HG03159 (cell line): ENCODE measurements at regions not wholly inside any gene's neighbourhood (a gene's known extent, or its start where the extent isn't known, plus 50 kb on each side); places are given as distances from the start of the nearest gene placed in this dataset.
"Not testable (repeated sequence)": the region's sequence is repeated elsewhere in the genome, so short reads cannot be mapped to it uniquely, and the experiment has no call there.

ENCODE experiments used
- ATAC-seq: cut with Tn5 transposase; IDR thresholded peaks from one replicate; pipeline ENCODE4 v1.9.1; 2021; ENCODE audit warnings: mild to moderate bottlenecking, moderate library complexity; ENCODE audit not compliant: unreplicated experiment

DNA sequence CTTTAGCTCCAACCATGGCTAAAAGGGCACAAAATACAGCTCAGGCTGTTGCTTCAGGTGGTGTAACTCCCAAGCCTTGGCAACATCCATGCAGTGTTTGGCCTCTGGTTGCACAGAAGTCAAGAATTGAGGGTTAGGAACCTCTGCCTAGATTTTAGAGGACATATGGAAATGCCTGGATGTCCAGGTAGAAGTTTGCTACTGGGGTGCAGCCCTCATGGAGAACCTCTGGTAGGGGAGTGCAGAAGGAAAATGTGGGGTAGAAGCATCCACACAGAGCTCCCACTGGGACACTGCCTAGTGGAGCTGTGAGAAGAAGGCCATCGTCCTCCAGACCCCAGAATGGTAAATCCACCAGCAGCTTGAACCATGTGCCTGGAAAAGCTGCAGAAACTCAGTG is 1453.8 kb upstream of the EYS start:
- ATAC-seq: no peak

DNA sequence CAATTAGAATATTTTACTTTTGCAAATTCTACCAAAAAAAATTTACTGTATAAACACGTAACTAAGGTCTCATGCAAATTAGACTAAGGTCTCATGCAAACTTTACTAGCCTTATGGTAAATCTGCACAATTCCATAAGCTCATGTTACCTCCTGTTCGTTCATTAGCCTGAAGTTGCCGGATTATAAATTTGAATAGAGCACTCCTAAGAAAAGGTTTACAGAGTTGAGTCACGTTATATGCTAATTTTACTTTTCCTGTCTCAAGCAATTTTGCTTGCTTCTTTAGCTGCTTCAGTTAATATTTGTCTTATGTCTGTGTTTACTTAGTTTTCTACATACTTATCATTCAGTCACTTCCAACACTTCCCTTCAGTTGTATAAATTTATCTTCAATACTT is 1434.0 kb upstream of the EYS start:
- no peak for ATAC-seq

DNA sequence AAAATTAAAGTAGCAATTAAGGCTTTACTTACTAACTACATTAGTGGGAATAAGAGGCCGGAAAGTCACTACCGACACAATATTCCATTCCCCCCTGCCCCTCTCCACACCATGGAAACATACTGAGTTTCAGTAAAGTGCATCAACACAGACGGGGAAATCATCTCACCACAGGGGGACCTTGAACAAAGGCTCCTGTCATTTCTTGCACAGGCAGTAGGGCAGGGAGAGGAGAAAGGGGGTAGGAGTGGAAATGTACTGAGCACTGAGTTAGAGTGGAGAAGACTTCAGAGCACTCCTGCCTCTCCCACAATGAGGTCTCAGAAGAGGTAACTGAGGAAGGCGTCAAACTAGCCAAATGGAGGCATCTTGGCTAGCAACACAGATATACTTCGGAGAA is 1426.9 kb upstream of the EYS start:
- ATAC-seq: no peak

DNA sequence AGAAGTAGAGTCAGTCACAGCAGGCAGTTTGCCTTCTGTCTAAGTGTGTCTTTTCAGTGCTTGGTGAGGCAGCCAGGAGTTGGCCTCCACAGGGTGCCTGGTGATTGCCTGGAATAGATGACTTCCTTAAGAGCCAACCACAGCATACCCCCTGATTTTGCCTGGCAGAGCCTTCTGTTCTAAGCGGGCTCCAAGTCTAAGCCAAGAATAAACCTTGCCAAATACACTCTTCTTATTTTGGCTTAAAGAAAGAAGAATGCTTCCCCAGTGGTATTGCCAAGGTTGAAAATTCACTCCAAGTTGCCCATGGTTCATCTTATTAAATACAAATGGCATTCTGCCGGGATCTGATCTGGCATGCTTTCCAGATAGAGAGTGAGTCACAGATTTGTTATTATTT is 1424.8 kb upstream of the EYS start:
- no peak for ATAC-seq

DNA sequence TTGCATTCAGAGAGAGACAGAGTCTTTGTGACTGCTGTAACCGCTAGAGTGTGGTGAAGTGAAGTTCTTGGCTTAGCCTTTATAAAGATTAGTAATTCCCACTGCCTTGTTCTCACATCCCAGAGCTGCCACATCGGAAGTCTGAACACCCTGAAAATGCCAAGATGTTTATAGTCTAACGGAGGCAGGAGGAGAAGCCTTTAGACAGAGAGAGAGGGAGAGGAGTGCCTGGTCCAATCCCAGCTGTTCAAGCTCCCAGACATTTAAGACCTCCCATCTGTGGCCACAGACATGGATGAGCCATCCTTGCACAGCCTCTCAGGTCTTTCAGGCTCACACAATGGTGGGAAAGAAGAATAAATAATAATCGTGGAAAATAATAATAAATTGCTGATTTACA is 1422.8 kb upstream of the EYS start:
- ATAC-seq: no peak

DNA sequence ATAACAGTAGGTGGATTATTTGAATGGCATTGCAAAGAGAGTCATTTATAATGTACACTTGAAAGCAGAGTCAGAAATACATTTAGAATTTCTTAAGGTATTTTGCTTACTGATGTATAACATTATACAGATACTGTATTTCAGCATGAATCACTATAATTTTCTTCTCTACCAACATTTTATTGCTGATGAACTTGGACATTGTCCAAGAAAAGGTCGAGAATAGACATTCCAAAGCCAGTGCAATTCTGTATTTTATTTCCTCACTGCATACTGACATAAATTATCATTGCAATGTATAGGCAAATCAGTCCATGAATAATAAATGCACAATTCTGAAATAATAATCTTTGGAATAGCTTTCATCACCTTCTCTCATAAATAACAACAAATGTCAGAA is 1420.0 kb upstream of the EYS start:
- ATAC-seq: no peak

DNA sequence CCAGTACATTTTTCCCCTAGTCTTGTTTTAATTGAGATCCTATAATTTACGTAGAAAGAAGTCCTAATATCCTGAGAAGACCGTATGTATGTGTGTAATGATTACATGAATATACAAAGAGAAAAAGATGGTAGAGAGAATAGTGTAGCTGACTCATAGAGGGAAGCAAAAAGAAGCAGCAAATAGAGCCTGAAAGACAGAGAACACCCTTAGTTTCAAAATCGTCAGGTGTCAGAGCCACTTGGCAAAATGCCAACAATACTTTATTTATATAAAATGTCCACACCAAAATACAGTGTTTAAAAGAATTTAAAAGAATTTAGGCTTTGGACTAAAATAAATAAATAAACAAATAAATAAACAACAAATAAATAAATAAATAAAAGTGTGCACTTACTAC is 1414.1 kb upstream of the EYS start:
- no peak for ATAC-seq

DNA sequence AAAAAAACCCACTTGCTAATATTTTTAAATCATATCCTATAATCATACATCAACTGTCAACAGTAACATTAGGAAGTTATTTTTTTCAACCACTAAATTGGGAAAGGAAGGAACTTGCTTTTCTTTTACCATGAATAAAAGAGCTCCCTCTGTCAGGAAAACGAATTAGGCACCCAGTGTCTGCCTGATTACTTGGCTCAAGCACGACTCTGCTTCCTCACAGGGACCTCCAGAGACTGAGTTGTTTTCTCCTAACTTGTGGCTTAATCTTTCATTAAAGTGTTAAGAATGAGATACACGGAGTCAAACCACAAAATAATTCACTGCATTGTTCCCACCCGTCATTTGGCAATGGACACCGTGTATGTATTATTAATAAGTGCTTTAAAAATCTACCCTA is 1405.1 kb upstream of the EYS start:
- ATAC-seq: no peak

DNA sequence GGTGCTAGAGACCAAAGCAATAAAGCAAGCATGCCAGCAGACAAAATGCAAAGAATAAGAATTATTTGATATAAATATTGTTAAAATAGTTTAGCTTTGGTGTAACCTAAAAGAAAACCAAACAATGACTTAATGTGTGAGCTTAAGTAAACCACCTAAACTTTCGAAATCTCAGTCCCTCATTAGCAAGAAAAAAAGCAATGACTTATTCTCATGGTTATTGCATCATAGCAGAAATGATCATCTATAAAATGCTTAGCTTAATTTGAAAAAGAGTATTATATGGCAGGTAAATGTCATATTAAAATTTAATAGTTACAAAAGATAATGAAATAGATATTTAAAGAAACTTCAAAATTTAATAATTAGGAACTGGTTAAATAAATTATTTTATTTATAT is 1395.7 kb upstream of the EYS start:
- no peak for ATAC-seq

DNA sequence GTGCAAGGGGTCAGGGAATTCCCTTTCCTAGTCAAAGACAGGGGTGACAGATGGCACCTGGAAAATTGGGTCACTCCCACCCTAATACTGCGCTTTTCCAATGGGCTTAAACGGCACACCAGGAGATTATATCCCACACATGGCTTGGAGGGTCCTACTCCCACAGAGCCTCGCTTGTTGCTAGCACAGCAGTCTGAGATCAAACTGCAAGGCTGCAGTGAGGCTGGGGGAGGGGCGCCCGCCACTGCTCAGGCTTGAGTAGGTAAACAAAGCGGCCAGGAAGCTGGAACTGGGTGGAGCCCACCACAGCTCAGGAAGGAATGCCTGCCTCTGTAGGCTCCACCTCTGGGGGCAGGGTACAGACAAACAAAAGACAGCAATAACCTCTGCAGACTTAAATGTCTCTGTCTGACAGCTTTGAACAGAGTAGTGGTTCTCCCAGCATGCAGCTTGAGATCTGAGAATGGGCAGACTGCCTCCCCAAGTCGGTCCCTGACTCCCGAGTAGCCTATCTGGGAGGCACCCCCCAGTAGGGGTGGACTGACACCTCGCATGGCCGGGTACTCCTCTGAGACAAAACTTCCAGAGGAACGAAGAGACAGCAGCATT is 1388.7 kb upstream of the EYS start:
- ATAC-seq: not testable (repeated sequence)

DNA sequence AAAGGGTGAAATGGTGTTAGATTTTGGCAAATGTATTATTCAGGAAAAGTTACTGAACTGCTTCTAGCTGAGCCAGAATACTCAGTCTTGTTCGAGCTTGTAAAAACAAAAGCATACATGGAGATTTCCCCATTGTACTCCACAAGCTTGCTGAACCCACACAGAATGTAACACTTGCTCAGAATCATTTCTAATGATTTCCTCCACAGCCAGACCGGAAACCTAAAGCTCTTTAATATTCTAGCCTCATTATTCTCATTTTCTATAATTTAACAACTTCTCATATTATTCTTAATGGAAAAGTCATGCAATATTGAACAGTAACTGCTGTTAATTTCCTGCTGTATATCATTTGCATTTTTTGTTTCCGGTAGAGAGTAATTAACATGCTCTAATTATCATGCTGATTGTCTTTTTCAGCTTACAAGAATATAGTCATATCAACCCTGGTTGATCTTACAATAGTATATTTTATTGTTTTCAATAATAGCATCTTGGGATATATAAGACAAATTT is 1387.5 kb upstream of the EYS start:
- no peak for ATAC-seq

DNA sequence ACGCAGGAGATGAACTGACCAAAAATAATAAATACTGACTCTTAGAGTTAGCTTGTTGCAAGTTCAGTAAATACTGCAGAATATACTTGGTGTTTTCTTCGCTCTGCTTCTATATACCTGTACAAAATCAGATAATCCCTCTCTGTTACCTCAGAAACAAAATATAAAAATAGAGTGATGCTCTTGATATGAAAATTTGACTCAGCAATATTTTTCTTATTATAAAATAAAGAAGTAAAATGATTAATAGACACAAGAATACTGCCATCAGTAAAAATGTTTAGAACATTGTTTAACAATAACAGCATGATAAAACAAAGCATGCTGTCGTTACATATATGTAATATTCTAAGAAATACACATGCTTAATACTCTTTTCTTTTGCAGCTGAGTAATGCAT is 1366.9 kb upstream of the EYS start:
- ATAC-seq: no peak

DNA sequence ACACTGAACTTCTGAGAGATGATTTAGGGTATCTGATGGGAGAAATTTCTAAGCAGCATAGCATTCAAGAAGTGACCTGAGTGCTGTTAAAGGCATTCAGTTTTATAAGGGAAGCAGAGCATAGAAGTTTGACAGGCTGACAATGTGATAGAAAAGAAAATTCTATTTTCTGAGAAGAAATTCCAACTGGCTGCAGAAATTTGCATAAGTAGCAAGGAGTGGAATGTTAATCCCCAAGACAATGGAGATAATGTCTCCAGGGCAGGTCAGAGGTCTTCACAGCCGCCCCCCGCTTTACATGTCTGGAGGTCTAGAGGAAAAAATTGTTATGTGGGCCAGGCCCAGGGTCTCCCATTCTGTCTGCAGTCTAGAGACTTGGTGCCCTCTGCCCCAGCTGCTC is 1361.8 kb upstream of the EYS start:
- ATAC-seq: no peak

DNA sequence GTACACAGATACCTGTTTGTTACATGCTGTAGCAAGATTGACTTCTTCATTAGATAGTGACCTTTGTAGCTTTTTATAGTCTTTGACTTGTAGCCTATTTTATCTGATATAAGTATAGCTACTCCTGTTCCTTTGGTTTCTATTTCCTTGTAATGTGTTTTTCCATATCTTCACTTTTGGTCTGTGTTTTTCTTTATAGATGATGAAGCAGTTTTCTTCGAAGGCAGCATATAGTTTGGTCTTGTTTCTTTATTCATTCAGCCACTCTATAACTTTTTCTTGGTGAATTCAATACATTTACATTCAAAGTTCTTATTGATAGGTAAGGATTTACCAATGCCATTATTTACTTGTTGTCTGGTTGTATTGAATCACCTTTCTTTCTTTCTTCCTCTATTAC is 1357.3 kb upstream of the EYS start:
- no peak for ATAC-seq

DNA sequence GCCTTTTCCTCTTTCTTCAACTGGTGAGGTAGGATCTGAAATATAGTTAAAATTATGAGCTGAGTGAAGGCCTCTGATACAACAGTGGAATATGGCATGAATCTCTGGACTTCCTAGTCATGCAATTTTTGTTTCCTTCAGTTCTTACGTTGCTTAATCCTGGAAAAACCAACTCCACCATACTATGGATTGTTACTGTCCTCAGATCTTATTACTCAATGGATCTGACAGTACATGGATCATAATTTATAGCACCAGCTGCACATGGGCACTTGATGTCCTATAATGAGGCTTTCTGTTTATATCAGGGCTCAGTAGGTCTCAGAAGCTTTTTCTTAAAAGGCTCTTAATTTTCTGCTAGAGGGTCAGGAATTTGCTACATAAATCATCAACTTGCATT is 1341.0 kb upstream of the EYS start:
- ATAC-seq: no peak

DNA sequence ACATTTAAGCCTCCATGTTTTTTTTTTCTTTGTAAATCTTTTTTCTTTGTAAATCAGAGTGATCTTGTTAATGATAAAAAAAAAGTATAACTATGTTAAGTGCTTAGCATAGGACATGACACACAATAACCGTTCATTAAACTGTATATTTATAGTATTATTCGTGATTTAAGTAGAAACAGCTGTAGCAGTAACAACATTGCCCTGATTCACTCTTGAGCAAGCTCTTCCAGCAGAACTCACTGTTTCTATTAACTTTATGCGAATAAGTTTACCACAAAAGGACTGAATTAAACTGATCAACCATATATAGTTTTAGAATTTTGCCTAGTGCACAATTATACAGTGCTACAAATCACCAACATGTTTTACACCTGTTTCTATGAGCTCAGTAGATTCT is 1338.0 kb upstream of the EYS start:
- ATAC-seq: no peak

DNA sequence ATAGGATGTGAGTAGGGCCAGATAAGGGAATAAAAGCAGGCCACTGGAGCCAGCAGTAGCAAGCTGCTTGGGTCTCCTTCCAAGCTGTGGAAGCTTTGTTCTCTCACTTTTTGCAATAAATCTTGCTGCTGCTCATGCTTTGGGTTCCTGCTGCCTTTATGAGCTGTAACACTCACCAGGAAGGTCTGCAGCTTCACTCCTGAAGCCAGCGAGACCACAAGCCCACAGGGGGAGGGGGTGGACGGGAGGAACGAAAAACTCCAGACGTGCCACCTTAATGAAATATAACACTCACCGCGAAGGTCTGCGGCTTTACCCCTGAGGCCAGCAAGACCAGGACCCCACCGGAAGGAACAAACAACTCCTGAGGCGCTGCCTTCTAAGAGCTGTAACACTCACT is 1324.4 kb upstream of the EYS start:
- no peak for ATAC-seq

DNA sequence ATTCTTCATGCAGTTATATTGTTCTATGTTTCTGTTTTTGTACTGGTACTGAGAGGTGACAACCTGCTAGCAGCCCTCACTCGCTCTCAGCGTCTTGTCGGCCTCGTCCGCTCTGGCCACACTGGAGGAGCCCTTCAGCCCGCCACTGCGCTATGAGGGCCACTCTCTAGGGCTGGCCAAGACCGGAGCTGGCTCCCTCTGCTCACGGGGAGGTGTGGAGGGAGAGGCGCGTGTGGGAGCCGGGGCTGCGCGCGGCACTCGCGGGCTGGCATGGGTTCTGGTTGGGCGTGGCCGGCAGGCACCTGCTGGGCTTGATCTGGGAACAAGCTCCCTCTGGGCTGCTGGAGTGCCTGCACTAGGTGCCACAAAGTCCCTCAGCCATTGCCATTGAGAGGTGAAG is 1323.8 kb upstream of the EYS start:
- no peak for ATAC-seq

DNA sequence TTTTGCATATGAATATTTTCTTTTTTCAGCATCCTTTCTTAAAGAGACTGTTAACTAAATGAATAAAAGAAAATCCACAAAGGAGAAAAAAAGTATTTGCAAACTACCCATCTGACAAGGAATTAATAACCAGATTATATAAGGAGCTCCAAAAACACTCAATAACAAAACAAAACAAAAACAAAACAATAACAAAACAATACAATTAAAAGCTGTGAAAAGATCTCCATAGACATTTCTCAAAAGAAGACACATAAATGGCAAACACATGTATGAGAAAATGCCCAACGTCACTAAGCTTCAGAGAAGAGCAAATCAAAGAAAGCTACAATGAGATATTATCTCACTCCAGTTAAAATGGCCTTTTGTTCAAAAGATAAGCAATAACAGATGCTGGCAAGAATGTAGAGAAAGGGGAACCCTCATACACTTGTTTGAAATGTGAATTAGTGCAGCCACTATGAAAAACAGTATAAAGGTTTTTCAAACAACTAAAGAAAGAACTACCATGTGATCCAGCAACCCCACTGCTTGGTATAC is 1310.0 kb upstream of the EYS start:
- ATAC-seq: no peak

DNA sequence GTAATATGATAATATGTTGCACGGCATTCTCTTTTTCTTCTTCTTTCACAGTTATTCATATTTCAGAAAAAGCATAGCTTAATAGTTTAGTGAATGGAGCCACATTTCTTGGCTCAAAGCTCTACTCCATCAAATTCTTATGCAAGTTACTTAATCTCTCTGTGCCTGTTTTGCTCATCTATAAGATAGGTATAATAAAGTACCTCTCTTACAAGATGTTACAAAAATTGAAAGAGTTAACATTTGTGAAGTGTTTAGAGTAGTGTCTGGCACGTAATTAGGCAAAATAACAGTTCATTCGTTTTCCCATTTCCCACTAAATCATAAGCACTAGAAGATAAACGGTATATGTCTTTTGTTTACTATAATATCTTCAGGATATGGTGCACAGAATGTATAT is 1304.4 kb upstream of the EYS start:
- ATAC-seq: no peak

DNA sequence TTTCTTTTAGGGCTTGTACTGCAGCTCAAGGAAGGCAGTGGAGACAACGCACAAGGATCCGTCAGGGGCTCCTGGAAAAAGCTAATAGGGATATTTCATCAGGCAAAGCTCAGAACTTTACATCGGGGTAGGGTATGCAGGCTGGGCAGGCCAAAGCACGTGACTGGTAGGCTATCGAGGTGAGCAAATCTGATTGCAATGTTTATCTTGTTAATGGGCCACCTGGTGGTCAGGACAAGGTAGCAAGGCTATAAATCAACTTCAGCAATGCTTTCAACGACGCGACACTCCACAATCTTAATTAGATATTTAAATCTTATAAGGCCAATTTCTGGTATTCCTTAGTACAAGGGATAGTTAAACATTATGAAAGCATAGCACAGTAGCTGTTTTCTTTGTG is 1302.8 kb upstream of the EYS start:
- ATAC-seq: no peak

DNA sequence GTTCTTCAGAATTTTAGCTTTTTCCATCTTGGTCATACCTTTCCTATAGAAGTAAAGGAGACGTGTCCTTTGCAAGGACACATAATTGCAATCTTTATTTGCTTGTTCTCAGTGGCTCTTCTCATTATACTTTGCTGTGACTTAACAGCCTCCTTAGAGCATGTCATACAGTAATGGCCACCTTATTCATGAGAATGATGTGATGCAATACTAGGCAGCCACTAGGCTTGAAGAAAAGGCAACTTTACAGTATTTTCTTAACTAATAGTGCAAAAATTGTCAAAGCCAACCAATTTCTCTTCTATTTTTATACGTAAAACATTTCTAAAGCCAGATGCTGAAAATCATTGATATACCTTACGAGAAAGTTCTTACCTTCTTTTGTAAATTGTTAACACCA is 1296.8 kb upstream of the EYS start:
- no peak for ATAC-seq

DNA sequence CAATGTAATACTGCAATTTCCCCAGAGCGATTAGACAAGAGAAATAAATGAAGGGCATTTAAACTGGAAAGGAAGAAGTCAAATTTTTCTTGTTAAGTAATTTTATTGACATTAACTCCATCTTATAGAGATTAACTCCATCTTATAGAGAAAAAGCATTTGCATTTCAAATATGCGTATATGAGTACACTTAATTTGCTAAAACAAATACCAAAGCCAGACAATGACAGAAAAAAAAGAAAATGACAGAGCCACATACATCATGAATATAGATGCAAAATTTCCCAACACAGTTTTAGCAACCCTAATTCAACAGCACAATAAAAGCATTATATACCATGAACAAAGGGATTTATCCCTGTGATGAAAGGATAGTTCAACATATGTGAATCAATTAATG is 1293.1 kb upstream of the EYS start:
- no peak for ATAC-seq
